Endothelial cell of umbilical vein (primary cell): ENCODE measurements at regions not wholly inside any gene's neighbourhood (a gene's known extent, or its start where the extent isn't known, plus 50 kb on each side); places are given as distances from the start of the nearest gene placed in this dataset.

Experiments
- BruUV-seq: library from RNA; stranded (reverse); fragments of 400-500 nt; replicated peaks from 2 replicates; lab custom pipeline; 2021; lab: Mats Ljungman, UMichigan
- CTCF ChIA-PET: fragments of 300-600, 350-600 bp; sonication (Branson Sonifier 250); formaldehyde crosslinking; loops from one replicate; lab custom pipeline; 2021; ENCODE audit warnings: antibody characterized with exemption, inconsistent platforms; lab: Charles Lee
- POLR2A ChIA-PET: fragments of 300-600, 350-600 bp; sonication (Branson Sonifier 250); formaldehyde crosslinking; loops from one replicate; lab custom pipeline; 2021; ENCODE audit warnings: antibody characterized with exemption, inconsistent platforms; lab: Charles Lee
- DNase-seq: peaks from one replicate; pipeline ENCODE4 v3.0.0-alpha.2; 2011; ENCODE audit warnings: low read depth, low spot score
- FAIRE-seq: peaks from 2 replicates; lab custom pipeline; 2011; peaks lifted over from hg19 to GRCh38; lab: Jason Lieb, UNC
- H2AFZ ChIP-seq: 2 replicates; pipeline ENCODE4 v1.6.0; 2012; ENCODE audit warnings: low read depth, low read length, control low read depth, inconsistent platforms
- H3K27ac ChIP-seq: 2 replicates; pipeline ENCODE4 v1.5.1; 2011; ENCODE audit warnings: low read depth, mild to moderate bottlenecking, control low read depth, low read length, moderate library complexity; ENCODE audit not compliant: insufficient read depth
- H3K27me3 ChIP-seq, 2 experiments: 2 replicates each; pipeline versions ENCODE4 v1.6.0 to v1.6.1; 2011; ENCODE audit warnings: low read length in 2 of 2, mixed read lengths in 1 of 2; ENCODE audit not compliant: control insufficient read depth in 2 of 2, insufficient read depth in 2 of 2
- H3K36me3 ChIP-seq, 2 experiments: 2 replicates in 1 of 2; 3 replicates in 1 of 2; pipeline ENCODE4 v1.5.1; 2011; ENCODE audit warnings: low read length in 2 of 2, mild to moderate bottlenecking in 1 of 2, moderate library complexity in 1 of 2; ENCODE audit not compliant: control insufficient read depth in 2 of 2, insufficient read depth in 2 of 2; ENCODE audit errors: extremely low read depth in 1 of 2
- H3K4me1 ChIP-seq: 3 replicates; pipeline ENCODE4 v1.5.1; 2011; ENCODE audit warnings: mild to moderate bottlenecking, low read length; ENCODE audit not compliant: control insufficient read depth, insufficient read depth; ENCODE audit errors: extremely low read depth
- H3K4me2 ChIP-seq: 2 replicates; pipeline ENCODE4 v1.6.1; 2011; ENCODE audit warnings: low read length, control low read depth, mixed read lengths; ENCODE audit not compliant: insufficient read depth
- H3K4me3 ChIP-seq, 3 experiments: fragments of 200-600 bp in 1 of 3; sonication (generic), shearing (Covaris generic) in 1 of 3; replicated peaks in 1 of 3; 2 replicates each; pipeline ENCODE4 v1.5.1; 2011 to 2016; ENCODE audit warnings: control low read depth in 3 of 3, low read length in 3 of 3, mild to moderate bottlenecking in 2 of 3, inconsistent platforms in 1 of 3, low read depth in 1 of 3, moderate library complexity in 1 of 3; ENCODE audit not compliant: insufficient read depth in 1 of 3
- H3K79me2 ChIP-seq: 2 replicates; pipeline ENCODE4 v1.6.0; 2012; ENCODE audit warnings: low read length, inconsistent platforms; ENCODE audit not compliant: control insufficient read depth, insufficient read depth
- H3K9ac ChIP-seq: replicated peaks from 2 replicates; pipeline ENCODE3; 2011; ENCODE audit warnings: low read length, control low read depth; ENCODE audit not compliant: insufficient read depth; ENCODE audit errors: extremely low read depth
- H3K9me1 ChIP-seq: replicated peaks from 3 replicates; pipeline ENCODE4 v1.6.0; 2011; ENCODE audit warnings: mild to moderate bottlenecking, low read length; ENCODE audit not compliant: control insufficient read depth, insufficient read depth; ENCODE audit errors: extremely low read depth
- H3K9me3 ChIP-seq: replicated peaks from 2 replicates; pipeline ENCODE4 v1.5.1; 2012; ENCODE audit warnings: low read length, inconsistent platforms; ENCODE audit not compliant: control insufficient read depth, insufficient read depth
- H4K20me1 ChIP-seq: replicated peaks from 2 replicates; pipeline ENCODE3; 2011; ENCODE audit warnings: mild to moderate bottlenecking, low read length; ENCODE audit not compliant: control insufficient read depth, insufficient read depth; ENCODE audit errors: extremely low read depth
- EZH2 ChIP-seq: IDR thresholded peaks from 2 replicates; pipeline ENCODE4 v1.6.1; 2012; ENCODE audit warnings: borderline replicate concordance, low read depth, mild to moderate bottlenecking, moderate library complexity, low read length, inconsistent platforms; ENCODE audit not compliant: severe bottlenecking
- FOS ChIP-seq: IDR thresholded peaks from 2 replicates; pipeline ENCODE4 v1.6.1; 2011; ENCODE audit warnings: mild to moderate bottlenecking, low read length, moderate library complexity, borderline replicate concordance; ENCODE audit not compliant: insufficient read depth
- GATA2 ChIP-seq: IDR thresholded peaks from 2 replicates; pipeline ENCODE4 v1.7.0; 2011; ENCODE audit warnings: low read depth, mild to moderate bottlenecking, moderate library complexity, mixed read lengths, low read length; ENCODE audit not compliant: insufficient read length, insufficient read depth
- JUN ChIP-seq: IDR thresholded peaks from 2 replicates; pipeline ENCODE4 v1.6.1; 2011; ENCODE audit warnings: borderline replicate concordance, low read depth; ENCODE audit not compliant: insufficient read length, insufficient read depth
- MYC ChIP-seq: IDR thresholded peaks from one replicate; pipeline ENCODE4 v1.6.1; 2011; ENCODE audit warnings: mild to moderate bottlenecking, low read depth, low read length
- POLR2A ChIP-seq: IDR thresholded peaks from 2 replicates; pipeline ENCODE4 v1.6.1; 2012; ENCODE audit warnings: low read depth, mild to moderate bottlenecking, control low read depth, low read length
- POLR2AphosphoS5 ChIP-seq: IDR thresholded peaks from 2 replicates; pipeline ENCODE4 v1.6.1; 2012; ENCODE audit warnings: low read depth, mild to moderate bottlenecking, control low read depth, low read length, moderate library complexity; ENCODE audit not compliant: insufficient read depth
- dilution Hi-C: fragments of 300-500 bp; cut with MboI; formaldehyde crosslinking; loops from one replicate; pipeline ENCODE4 v1.15.0; 2019; ENCODE audit warnings: low sequenced_read_pairs; ENCODE audit not compliant: extremely low pct_ligation_motif_present
- intact Hi-C: fragments of 100-400 bp; cut with micrococcal nuclease; formaldehyde crosslinking; loops from one replicate; pipeline ENCODE4 v1.10.0; 2022
- TF ChIP-seq, protein P1 (sequence below): IDR thresholded peaks from 2 replicates; pipeline ENCODE4 v1.6.1; 2011; ENCODE audit not compliant: insufficient read depth, insufficient read length
- TF ChIP-seq, protein P2 (sequence below), 2 donors: IDR thresholded peaks; 1 replicate in 1 of 2; 2 replicates in 1 of 2; pipeline ENCODE4 v1.5.1; 2011; ENCODE audit warnings: low read length in 2 of 2, mild to moderate bottlenecking in 2 of 2, moderate library complexity in 2 of 2, control low read depth in 1 of 2, inconsistent platforms in 1 of 2, low read depth in 1 of 2; ENCODE audit not compliant: insufficient read depth in 1 of 2; ENCODE audit errors: extremely low read depth in 1 of 2

DNA sequence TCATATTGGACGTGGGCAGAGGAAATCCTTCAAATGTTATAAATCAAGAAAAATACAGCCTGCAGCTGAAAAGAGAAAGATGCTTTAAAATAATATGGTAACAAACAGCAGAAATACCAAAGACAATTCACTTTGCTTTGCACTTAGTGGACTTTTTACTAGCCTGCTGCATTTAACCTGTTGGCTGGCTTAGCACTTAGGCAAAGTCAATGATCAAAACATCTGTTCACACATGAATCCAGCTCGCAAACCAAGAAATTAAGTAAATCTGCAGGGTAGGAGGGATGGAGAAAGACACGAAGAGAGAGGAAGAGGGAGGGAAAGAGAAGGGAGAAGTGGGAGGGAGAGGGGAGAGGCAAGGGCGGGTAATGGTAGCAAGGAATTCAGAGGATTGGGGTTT is 103.6 kb upstream of the RAB4A start:
- POLR2A ChIA-PET, result no interaction called here

DNA sequence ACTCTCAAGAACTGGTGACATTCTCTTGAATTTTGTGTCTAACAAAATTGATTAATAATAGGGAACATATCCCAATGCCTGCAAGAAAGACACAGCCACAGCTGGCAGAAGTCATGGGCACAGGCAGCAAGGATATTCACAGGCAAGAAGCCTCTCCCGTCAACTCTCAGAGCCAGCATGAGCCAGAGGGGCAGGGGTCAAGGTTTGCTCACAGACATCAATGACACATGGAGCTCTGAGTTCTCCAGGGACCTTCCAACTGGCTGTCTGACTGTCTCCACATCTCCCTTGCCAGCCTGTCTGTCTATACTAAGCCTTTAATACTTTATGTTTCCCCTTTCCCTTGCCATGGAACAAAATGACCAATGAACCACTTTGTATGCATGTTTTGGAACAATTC is 101.5 kb upstream of the RAB4A start:
- POLR2A ChIA-PET, result no interaction called here
- intact Hi-C loops (no loop called here), dilution Hi-C loops (no loop called here)
- no peaks in the 10 kb centered on the region for H3K9me1 ChIP-seq
- no peaks in the 10 kb centered on the region for H3K27me3 ChIP-seq
- no peak for FAIRE-seq
- no peaks in the 10 kb centered on the region for H3K4me1 ChIP-seq
- H3K9ac ChIP-seq, result no peak overlapping the region
- no peaks in the 10 kb centered on the region for H4K20me1 ChIP-seq
- no peaks in the 10 kb centered on the region for H3K36me3 ChIP-seq
- H3K9me3 ChIP-seq, result no peaks in the 10 kb centered on the region
- CTCF ChIA-PET, result no interaction called here
- TF ChIP-seq, protein P1, sequence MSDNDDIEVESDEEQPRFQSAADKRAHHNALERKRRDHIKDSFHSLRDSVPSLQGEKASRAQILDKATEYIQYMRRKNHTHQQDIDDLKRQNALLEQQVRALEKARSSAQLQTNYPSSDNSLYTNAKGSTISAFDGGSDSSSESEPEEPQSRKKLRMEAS, result no peak
- TF ChIP-seq FOS (no peak), EZH2 (no peak), JUN (no peak), POLR2A (no peak), GATA2 (no peak), POLR2AphosphoS5 (no peak), MYC (no peak)
- TF ChIP-seq, protein P2, sequence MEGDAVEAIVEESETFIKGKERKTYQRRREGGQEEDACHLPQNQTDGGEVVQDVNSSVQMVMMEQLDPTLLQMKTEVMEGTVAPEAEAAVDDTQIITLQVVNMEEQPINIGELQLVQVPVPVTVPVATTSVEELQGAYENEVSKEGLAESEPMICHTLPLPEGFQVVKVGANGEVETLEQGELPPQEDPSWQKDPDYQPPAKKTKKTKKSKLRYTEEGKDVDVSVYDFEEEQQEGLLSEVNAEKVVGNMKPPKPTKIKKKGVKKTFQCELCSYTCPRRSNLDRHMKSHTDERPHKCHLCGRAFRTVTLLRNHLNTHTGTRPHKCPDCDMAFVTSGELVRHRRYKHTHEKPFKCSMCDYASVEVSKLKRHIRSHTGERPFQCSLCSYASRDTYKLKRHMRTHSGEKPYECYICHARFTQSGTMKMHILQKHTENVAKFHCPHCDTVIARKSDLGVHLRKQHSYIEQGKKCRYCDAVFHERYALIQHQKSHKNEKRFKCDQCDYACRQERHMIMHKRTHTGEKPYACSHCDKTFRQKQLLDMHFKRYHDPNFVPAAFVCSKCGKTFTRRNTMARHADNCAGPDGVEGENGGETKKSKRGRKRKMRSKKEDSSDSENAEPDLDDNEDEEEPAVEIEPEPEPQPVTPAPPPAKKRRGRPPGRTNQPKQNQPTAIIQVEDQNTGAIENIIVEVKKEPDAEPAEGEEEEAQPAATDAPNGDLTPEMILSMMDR (IDR thresholded peaks at IDR 0.05; ENCODE audit: extremely low read depth in 1 of 2, insufficient read depth in 1 of 2, low read depth in 1 of 2, low read length in 2 of 2), result no peak
- H3K4me3 ChIP-seq, result no peak overlapping the region
- no peak overlapping the region for H3K4me2 ChIP-seq
- no peak for DNase-seq
- no peak overlapping the region for H3K27ac ChIP-seq
- BruUV-seq, result no TSS peak
- H3K79me2 ChIP-seq, result no peaks in the 10 kb centered on the region
- no peak overlapping the region for H2AFZ ChIP-seq

More for the DNA sequence above, 103.6 kb upstream of the RAB4A start:
- Histone ChIP-seq H3K79me2 (no peaks in the 10 kb centered on the region), H3K27ac (no peak overlapping the region), H3K4me3 (no peak overlapping the region), H3K36me3 (no peaks in the 10 kb centered on the region), H2AFZ (no peak overlapping the region), H3K9me1 (no peaks in the 10 kb centered on the region), H3K4me1 (no peaks in the 10 kb centered on the region), H4K20me1 (no peaks in the 10 kb centered on the region), H3K9ac (no peak overlapping the region), H3K9me3 (no peaks in the 10 kb centered on the region), H3K4me2 (no peak overlapping the region), H3K27me3 (no peaks in the 10 kb centered on the region)
- CTCF ChIA-PET, result interaction anchor here (0.6 kb wide), 1 partner anchor 453 kb away, joined by 3 read pairs; no protein-coding TSS in a partner anchor
- no TSS peak for BruUV-seq
- intact Hi-C loops, result no loop called here
- FAIRE-seq (no peak), DNase-seq (no peak)
- dilution Hi-C loops, result no loop called here
- TF ChIP-seq MYC (no peak), POLR2AphosphoS5 (no peak), JUN (no peak)
